ENCODE measurements at regions not wholly inside any gene's neighbourhood (a gene's known extent, or its start where the extent isn't known, plus 50 kb on each side); places are given as distances from the start of the nearest gene placed in this dataset.

- TF ChIP-seq ETS1 (IDR thresholded peaks at IDR 0.05) (no peak), STAT1 (IDR thresholded peaks at IDR 0.05; ENCODE audit: unreplicated experiment) (no peak), EZH2phosphoT487 (IDR thresholded peaks at IDR 0.05; ENCODE audit: unreplicated experiment) (no peak)
Observed at GRCh38 chr1:101105877-101106276, 80.3 kb upstream of the DPH5 start (continued).

- no peak for DNase-seq (ENCODE audit: low spot score)
- Histone ChIP-seq H3K79me2 (replicated peaks; ENCODE audit: insufficient read depth) (no peaks in the 10 kb centered on the region), H3K4me3 (no peak overlapping the region), H3K4me1 (ENCODE audit: insufficient read depth) (no peaks in the 10 kb centered on the region), H2AFZ (no peak overlapping the region), H3K36me3 (ENCODE audit: insufficient read depth) (no peaks in the 10 kb centered on the region), H3K4me2 (no peak overlapping the region), H3K9me2 (ENCODE audit: insufficient read depth) (no peaks in the 10 kb centered on the region), H3F3A (replicated peaks; ENCODE audit: low read depth) (no peaks in the 10 kb centered on the region), H4K20me1 (replicated peaks; ENCODE audit: insufficient read depth) (no peaks in the 10 kb centered on the region), H3K27me3 (ENCODE audit: insufficient read depth) (no peaks in the 10 kb centered on the region), H3K27ac (ENCODE audit: low read depth) (no peak overlapping the region)
- H3K27me3 Mint-ChIP-seq (ENCODE audit: insufficient read depth, low read depth, poor library complexity), result peaks cover 3% of the 10 kb centered on the region
- ATAC-seq, result no peak
- no peak overlapping the region for H3K4me3 Mint-ChIP-seq
- no peaks in the 10 kb centered on the region for H3K9me3 Mint-ChIP-seq
- no peak overlapping the region for H3K27ac Mint-ChIP-seq
- H3K36me3 Mint-ChIP-seq (ENCODE audit: low read depth), result no peaks in the 10 kb centered on the region
- H3K4me1 Mint-ChIP-seq, result 0 out of 3 replicates have a peak, but pooled peaks cover 3% of the 10 kb centered on the region
- TF ChIP-seq EZH2phosphoT487 (IDR thresholded peaks at IDR 0.05; ENCODE audit: unreplicated experiment), result no peak
- no peak for TF ChIP-seq CREB1 (CRISPR knock-in tag; IDR thresholded peaks at IDR 0.05; ENCODE audit: low read depth)
- no peak for TF ChIP-seq ETS1 (IDR thresholded peaks at IDR 0.05)
- no peak for TF ChIP-seq ZNF114 (CRISPR knock-in tag; IDR thresholded peaks at IDR 0.05)
- TF ChIP-seq ZNF462 (CRISPR knock-in tag; IDR thresholded peaks at IDR 0.05), result no peak
- no peak for TF ChIP-seq STAT1 (IDR thresholded peaks at IDR 0.05; ENCODE audit: unreplicated experiment)
- no peak for TF ChIP-seq NANOG (IDR thresholded peaks at IDR 0.05; ENCODE audit: borderline replicate concordance)
- no peak for TF ChIP-seq ZNF331 (CRISPR knock-in tag; IDR thresholded peaks at IDR 0.05; ENCODE audit: low read depth)
- TF ChIP-seq EZH2 (IDR thresholded peaks at IDR 0.05; ENCODE audit: low read depth, unreplicated experiment), result no peak
- TF ChIP-seq JUNB (IDR thresholded peaks at IDR 0.05; ENCODE audit: unreplicated experiment), result no peak
- no peak for TF ChIP-seq CTCF (conservative IDR thresholded peaks at IDR 0.05; ENCODE audit: low read depth in 2 of 2)
Observed at GRCh38 chr1:101102426-101103156, 77.0 kb upstream of the DPH5 start.

Measured in GM23338 (cell line).